ENCODE measurements at regions not wholly inside any gene's neighbourhood (a gene's known extent, or its start where the extent isn't known, plus 50 kb on each side); places are given as distances from the start of the nearest gene placed in this dataset.

- TF ChIP-seq CTCF (conservative IDR thresholded peaks at IDR 0.05; ENCODE audit: low read depth, low read length), result no peak
- TF ChIP-seq POLR2A (IDR thresholded peaks at IDR 0.05; ENCODE audit: low read depth, low read length), result no peak
- TF ChIP-seq CHD1 (IDR thresholded peaks at IDR 0.05; ENCODE audit: low read depth, low read length), result no peak
- TF ChIP-seq SMC3 (IDR thresholded peaks at IDR 0.05; ENCODE audit: low read depth, low read length), result no peak
- no peak for TF ChIP-seq CEBPB (IDR thresholded peaks at IDR 0.05; ENCODE audit: low read depth, low read length)
- TF ChIP-seq RFX5 (IDR thresholded peaks at IDR 0.05; ENCODE audit: low read depth, low read length), result no peak
- TF ChIP-seq RAD21 (IDR thresholded peaks at IDR 0.05; ENCODE audit: low read length), result no peak
Measured at GRCh38 chr4:169847171-169847570, 89.4 kb upstream of the HPF1 start.

All from IMR-90 (cell line).